DND-41 (cell line): ENCODE measurements at regions not wholly inside any gene's neighbourhood (a gene's known extent, or its start where the extent isn't known, plus 50 kb on each side); places are given as distances from the start of the nearest gene placed in this dataset.

Experiments
- CTCF ChIP-seq: IDR thresholded peaks from 2 replicates; pipeline ENCODE4 v1.5.1; 2012; ENCODE audit warnings: borderline replicate concordance, low read length, moderate library complexity, mild to moderate bottlenecking; ENCODE audit not compliant: poor library complexity, severe bottlenecking; ENCODE audit errors: extremely low read depth
- EZH2 ChIP-seq: IDR thresholded peaks from 3 replicates; pipeline ENCODE4 v1.6.1; 2012; ENCODE audit warnings: borderline replicate concordance, low read depth, mild to moderate bottlenecking, moderate library complexity, low read length, inconsistent platforms; ENCODE audit not compliant: severe bottlenecking

GRCh38 chr7:116368965-116369364, 130.6 kb upstream of the CAV2 start:
- no peak for TF ChIP-seq CTCF
- no peak for TF ChIP-seq EZH2
